SK-N-SH treated with all-trans-retinoic acid at 6 μM for 48 hours (cell line): ENCODE measurements at regions not wholly inside any gene's neighbourhood (a gene's known extent, or its start where the extent isn't known, plus 50 kb on each side); places are given as distances from the start of the nearest gene placed in this dataset.

Experiments used
- BACH2 ChIP-seq: fragments of 250-450 bp; sonication (Bioruptor Pico); IDR thresholded peaks from 2 replicates; pipeline ENCODE4 v1.9.0; 2021; ENCODE audit warnings: mild to moderate bottlenecking, borderline replicate concordance
- ESRRG ChIP-seq: fragments of 250-450 bp; sonication (Bioruptor Pico); IDR thresholded peaks from 2 replicates; pipeline ENCODE4 v1.6.1; 2021; ENCODE audit warnings: mild to moderate bottlenecking
- ZNF70 ChIP-seq: fragments of 450-650 bp; formaldehyde crosslinking; IDR thresholded peaks from 2 replicates; pipeline ENCODE4 v1.5.0; 2020; ENCODE audit warnings: mild to moderate bottlenecking, moderate library complexity

DNA sequence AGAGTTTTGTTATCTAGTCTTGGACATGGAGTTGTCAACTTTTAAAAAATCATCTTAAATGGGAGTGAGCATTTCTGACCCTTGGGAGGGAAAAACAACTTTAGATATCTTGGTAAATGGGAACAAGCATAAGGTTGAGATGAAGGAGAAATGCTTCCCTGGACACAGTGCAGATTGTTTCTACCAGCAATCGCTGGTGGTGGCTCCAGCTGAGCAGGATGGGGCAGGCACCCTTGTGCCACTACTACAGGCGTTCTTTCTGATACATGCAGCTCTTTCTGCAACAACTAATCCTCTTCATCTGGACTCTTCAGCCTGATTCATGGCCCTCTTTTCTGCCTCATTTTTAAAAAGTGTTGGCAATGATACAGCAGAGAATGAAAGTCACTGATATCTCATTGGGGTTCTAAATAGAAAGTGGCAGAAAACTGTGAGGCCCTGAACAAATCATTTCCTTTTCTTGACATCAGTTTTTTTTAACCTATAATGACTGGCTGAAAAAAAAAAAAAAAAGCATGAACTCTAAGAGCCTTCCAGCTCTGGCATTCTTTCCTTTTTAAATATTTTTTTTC, 409.4 kb upstream of the PTGER4 start:
- no peak for TF ChIP-seq ESRRG (CRISPR knock-in tag)
- no peak for TF ChIP-seq ZNF70 (CRISPR knock-in tag)
- TF ChIP-seq BACH2 (CRISPR knock-in tag): no peak
